Right lobe of liver (tissue), 4 donors: ENCODE measurements at regions not wholly inside any gene's neighbourhood (a gene's known extent, or its start where the extent isn't known, plus 50 kb on each side); places are given as distances from the start of the nearest gene placed in this dataset.

Experiments
- POLR2A ChIP-seq: fragments of 450-650 bp; IDR thresholded peaks from one replicate; pipeline ENCODE4 v1.6.1; 2017; ENCODE audit warnings: antibody characterized with exemption, mild to moderate bottlenecking
- TF ChIP-seq, protein P1 (sequence below), 4 donors: fragments of 200-600 bp in 3 of 4; fragments of 450-650 bp in 1 of 4; IDR thresholded peaks; one replicate each; pipeline versions ENCODE4 v1.5.1 to v1.8.0; 2016 to 2022; ENCODE audit warnings: antibody characterized with exemption in 4 of 4, mild to moderate bottlenecking in 2 of 4
- donor health status: DM: no; HTN: no; CAD: no.
- donor health status: DM: no; HTN: no; CAD: no.
- donor health status: DM: no; HTN: yes; CAD: no.

GRCh38 chr22:47550524-47551430 is 788.3 kb downstream of the TBC1D22A start:
- TF ChIP-seq, protein P1, sequence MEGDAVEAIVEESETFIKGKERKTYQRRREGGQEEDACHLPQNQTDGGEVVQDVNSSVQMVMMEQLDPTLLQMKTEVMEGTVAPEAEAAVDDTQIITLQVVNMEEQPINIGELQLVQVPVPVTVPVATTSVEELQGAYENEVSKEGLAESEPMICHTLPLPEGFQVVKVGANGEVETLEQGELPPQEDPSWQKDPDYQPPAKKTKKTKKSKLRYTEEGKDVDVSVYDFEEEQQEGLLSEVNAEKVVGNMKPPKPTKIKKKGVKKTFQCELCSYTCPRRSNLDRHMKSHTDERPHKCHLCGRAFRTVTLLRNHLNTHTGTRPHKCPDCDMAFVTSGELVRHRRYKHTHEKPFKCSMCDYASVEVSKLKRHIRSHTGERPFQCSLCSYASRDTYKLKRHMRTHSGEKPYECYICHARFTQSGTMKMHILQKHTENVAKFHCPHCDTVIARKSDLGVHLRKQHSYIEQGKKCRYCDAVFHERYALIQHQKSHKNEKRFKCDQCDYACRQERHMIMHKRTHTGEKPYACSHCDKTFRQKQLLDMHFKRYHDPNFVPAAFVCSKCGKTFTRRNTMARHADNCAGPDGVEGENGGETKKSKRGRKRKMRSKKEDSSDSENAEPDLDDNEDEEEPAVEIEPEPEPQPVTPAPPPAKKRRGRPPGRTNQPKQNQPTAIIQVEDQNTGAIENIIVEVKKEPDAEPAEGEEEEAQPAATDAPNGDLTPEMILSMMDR (IDR thresholded peaks at IDR 0.05): no peak
- no peak for TF ChIP-seq POLR2A
